Hepatocyte (in vitro differentiated cells): ENCODE measurements at regions not wholly inside any gene's neighbourhood (a gene's known extent, or its start where the extent isn't known, plus 50 kb on each side); places are given as distances from the start of the nearest gene placed in this dataset.
"Not testable (repeated sequence)": the region's sequence is repeated elsewhere in the genome, so short reads cannot be mapped to it uniquely, and the experiment has no call there.

Experiments used
- DNase-seq: peaks from one replicate; pipeline ENCODE4 v3.0.0-alpha.2; 2016; ENCODE audit warnings: low spot score
- H2AFZ ChIP-seq: fragments of 200-600 bp; sonication (generic); 2 replicates; pipeline ENCODE4 v1.6.0; 2016; ENCODE audit warnings: antibody characterized with exemption, mild to moderate bottlenecking
- H3K27ac ChIP-seq: fragments of 200-600 bp; sonication (generic); 2 replicates; pipeline ENCODE4 v1.5.1; 2016; ENCODE audit warnings: mild to moderate bottlenecking
- H3K27me3 ChIP-seq: fragments of 200-600 bp; sonication (generic); 2 replicates; pipeline ENCODE4 v1.6.1; 2016
- H3K36me3 ChIP-seq: fragments of 200-600 bp; sonication (generic); replicated peaks from 2 replicates; pipeline ENCODE4 v1.5.1; 2016; ENCODE audit warnings: low read depth; ENCODE audit not compliant: insufficient read depth
- H3K4me1 ChIP-seq: fragments of 200-600 bp; sonication (generic); 2 replicates; pipeline ENCODE4 v1.5.1; 2016; ENCODE audit warnings: mild to moderate bottlenecking, moderate library complexity; ENCODE audit not compliant: insufficient read depth
- H3K4me2 ChIP-seq: fragments of 200-600 bp; sonication (generic); 2 replicates; pipeline ENCODE4 v1.6.0; 2016
- H3K4me3 ChIP-seq: fragments of 200-600 bp; sonication (generic); 2 replicates; pipeline ENCODE4 v1.5.1; 2016; ENCODE audit warnings: mild to moderate bottlenecking
- H3K79me2 ChIP-seq: fragments of 200-600 bp; sonication (generic); 2 replicates; pipeline ENCODE4 v1.6.0; 2017; ENCODE audit warnings: mild to moderate bottlenecking
- H3K9me2 ChIP-seq: fragments of 200-600 bp; sonication (generic); replicated peaks from 2 replicates; pipeline ENCODE4 v1.6.0; 2017; ENCODE audit warnings: mild to moderate bottlenecking; ENCODE audit not compliant: insufficient read depth
- H3K9me3 ChIP-seq: fragments of 200-600 bp; sonication (generic); 2 replicates; pipeline ENCODE4 v1.5.1; 2016; ENCODE audit warnings: low read depth, mild to moderate bottlenecking
- H4K20me1 ChIP-seq: fragments of 200-600 bp; sonication (generic); 2 replicates; pipeline ENCODE4 v1.6.0; 2016; ENCODE audit warnings: mild to moderate bottlenecking; ENCODE audit not compliant: insufficient read depth, poor library complexity, severe bottlenecking
- EZH2 ChIP-seq: fragments of 200-600 bp; sonication (generic); IDR thresholded peaks from 2 replicates; pipeline ENCODE4 v1.6.1; 2016; ENCODE audit warnings: antibody characterized with exemption, mild to moderate bottlenecking, borderline replicate concordance
- EZH2phosphoT487 ChIP-seq: fragments of 200-600 bp; sonication (generic); IDR thresholded peaks from one replicate; pipeline ENCODE4 v1.6.1; 2018; ENCODE audit warnings: antibody characterized with exemption, mild to moderate bottlenecking, low read depth, moderate library complexity; ENCODE audit not compliant: unreplicated experiment, severe bottlenecking
- WGBS: methylation state at CpG from one replicate; pipeline ENCODE4 v1.1.6; 2016; ENCODE audit warnings: low lambda C conversion rate; ENCODE audit errors: missing lambda C conversion rate; 5-methylcytosine and 5-hydroxymethylcytosine counted together
- TF ChIP-seq, protein P1 (sequence below): fragments of 200-600 bp; sonication (generic); IDR thresholded peaks from 2 replicates; pipeline ENCODE4 v1.5.1; 2016; ENCODE audit warnings: antibody characterized with exemption, mild to moderate bottlenecking; ENCODE audit not compliant: poor library complexity

DNA sequence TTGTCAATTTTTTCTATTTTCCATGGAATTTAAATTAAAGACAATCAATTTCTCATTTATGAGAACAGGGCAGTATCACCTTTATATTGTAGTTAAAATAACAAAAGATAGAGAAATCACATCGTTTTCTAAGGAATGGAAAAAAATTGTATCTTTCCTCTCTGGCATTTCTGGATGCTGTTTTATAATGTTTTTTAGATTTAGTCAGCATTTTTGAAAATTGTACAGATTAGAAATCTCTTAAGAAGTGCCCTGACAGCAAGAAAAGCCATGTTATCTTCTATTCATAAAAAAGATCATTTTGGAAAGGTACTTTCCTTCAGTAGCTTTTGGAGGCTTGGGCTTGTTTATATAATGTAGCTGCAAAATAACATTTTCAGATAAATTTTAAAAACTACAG lies 116.9 kb downstream of the PLG start:
- no peaks in the 10 kb centered on the region for H3K4me1 ChIP-seq
- no peaks in the 10 kb centered on the region for H3K79me2 ChIP-seq
- no peaks in the 10 kb centered on the region for H3K36me3 ChIP-seq
- H4K20me1 ChIP-seq: no peaks in the 10 kb centered on the region
- no peaks in the 10 kb centered on the region for H3K9me2 ChIP-seq
- WGBS: 69% methylated on average over 1 of the region's 1 CpG
- no peak overlapping the region for H3K4me2 ChIP-seq
- H3K27me3 ChIP-seq: no peaks in the 10 kb centered on the region
- H3K9me3 ChIP-seq: no peaks in the 10 kb centered on the region
- no peak overlapping the region for H3K27ac ChIP-seq
- no peak overlapping the region for H3K4me3 ChIP-seq
- DNase-seq: no peak
- H2AFZ ChIP-seq: no peak overlapping the region
- no peak for TF ChIP-seq EZH2
- TF ChIP-seq EZH2phosphoT487: no peak
- TF ChIP-seq, protein P1, sequence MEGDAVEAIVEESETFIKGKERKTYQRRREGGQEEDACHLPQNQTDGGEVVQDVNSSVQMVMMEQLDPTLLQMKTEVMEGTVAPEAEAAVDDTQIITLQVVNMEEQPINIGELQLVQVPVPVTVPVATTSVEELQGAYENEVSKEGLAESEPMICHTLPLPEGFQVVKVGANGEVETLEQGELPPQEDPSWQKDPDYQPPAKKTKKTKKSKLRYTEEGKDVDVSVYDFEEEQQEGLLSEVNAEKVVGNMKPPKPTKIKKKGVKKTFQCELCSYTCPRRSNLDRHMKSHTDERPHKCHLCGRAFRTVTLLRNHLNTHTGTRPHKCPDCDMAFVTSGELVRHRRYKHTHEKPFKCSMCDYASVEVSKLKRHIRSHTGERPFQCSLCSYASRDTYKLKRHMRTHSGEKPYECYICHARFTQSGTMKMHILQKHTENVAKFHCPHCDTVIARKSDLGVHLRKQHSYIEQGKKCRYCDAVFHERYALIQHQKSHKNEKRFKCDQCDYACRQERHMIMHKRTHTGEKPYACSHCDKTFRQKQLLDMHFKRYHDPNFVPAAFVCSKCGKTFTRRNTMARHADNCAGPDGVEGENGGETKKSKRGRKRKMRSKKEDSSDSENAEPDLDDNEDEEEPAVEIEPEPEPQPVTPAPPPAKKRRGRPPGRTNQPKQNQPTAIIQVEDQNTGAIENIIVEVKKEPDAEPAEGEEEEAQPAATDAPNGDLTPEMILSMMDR: no peak

DNA sequence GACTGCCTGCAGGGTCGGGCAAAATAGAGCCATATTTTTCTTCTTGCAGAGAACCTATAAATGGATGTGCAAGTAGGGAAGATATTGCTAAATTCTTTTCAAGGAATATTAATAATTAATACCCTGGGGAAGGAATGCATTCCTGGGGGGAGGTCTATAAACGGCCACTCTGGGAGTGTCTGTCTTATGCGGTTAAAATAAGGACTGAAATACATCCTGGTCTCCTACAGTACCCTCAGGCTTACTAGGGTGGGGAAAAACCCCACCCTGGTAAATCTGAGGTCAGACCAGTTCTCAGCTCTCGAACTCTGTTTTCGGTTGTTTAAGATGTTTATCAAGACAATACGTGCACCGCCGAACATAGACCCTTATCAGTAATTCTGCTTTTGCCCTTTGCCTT lies 118.6 kb downstream of the PLG start:
- not testable (repeated sequence) for H4K20me1 ChIP-seq, H3K27ac ChIP-seq, DNase-seq, H3K79me2 ChIP-seq, H2AFZ ChIP-seq, H3K4me2 ChIP-seq, H3K4me3 ChIP-seq, H3K27me3 ChIP-seq, H3K9me3 ChIP-seq, H3K9me2 ChIP-seq, H3K4me1 ChIP-seq, H3K36me3 ChIP-seq
- 94% methylated on average over 8 of the region's 8 CpGs for WGBS

DNA sequence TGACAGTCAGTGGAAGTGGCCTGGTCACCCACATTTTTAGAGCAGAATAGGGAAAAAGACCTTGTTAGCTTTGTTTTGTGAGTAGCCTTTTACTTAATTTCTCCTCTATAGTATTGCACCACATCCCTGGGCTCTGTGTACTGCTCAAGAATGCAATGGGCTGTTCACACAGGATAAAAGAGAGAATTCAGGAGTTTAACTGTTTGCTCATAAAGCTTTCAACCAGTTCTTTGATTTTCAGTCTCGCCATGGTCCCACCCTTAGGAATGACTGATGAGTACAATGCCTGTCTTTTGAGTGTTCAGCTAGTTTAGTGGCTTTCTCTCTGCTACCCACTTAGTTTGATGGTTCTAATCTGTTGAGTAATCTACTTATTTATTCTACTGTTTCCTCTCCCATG lies 129.7 kb downstream of the PLG start:
- H3K79me2 ChIP-seq: no peaks in the 10 kb centered on the region
- H3K4me1 ChIP-seq: no peaks in the 10 kb centered on the region
- H3K4me2 ChIP-seq: no peak overlapping the region
- no peak for TF ChIP-seq EZH2
- TF ChIP-seq, protein P1: no peak
- TF ChIP-seq EZH2phosphoT487: no peak
- H3K4me3 ChIP-seq: no peak overlapping the region
- H3K27me3 ChIP-seq: no peaks in the 10 kb centered on the region
- H3K9me2 ChIP-seq: no peaks in the 10 kb centered on the region
- 45% methylated on average over 1 of the region's 1 CpG for WGBS
- H4K20me1 ChIP-seq: no peaks in the 10 kb centered on the region
- no peak overlapping the region for H2AFZ ChIP-seq
- no peaks in the 10 kb centered on the region for H3K9me3 ChIP-seq
- H3K36me3 ChIP-seq: no peaks in the 10 kb centered on the region
- no peak overlapping the region for H3K27ac ChIP-seq
- no peak for DNase-seq

DNA sequence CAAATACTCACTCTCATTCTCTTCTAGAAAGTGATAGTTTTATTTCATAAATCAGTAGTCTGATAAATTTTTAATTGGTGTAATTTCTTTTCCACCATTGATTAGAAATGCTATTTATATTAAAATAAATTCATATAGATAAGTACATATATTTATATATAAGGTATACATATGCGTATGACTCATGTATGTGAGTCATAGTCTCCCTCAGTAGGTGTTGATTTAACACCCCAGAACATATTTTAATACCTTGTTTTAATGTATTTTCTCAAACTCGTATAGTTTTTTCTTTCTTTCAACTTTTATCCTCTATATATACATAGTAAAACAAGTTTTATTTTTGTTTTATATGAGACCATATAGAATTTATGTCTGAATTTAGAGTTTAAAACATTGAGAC lies 130.4 kb downstream of the PLG start:
- no peaks in the 10 kb centered on the region for H3K9me3 ChIP-seq
- H3K36me3 ChIP-seq: no peaks in the 10 kb centered on the region
- H3K27me3 ChIP-seq: no peaks in the 10 kb centered on the region
- WGBS: 88% methylated on average over 2 of the region's 2 CpGs
- H3K9me2 ChIP-seq: no peaks in the 10 kb centered on the region
- no peak overlapping the region for H3K4me3 ChIP-seq
- DNase-seq: no peak
- H3K4me2 ChIP-seq: no peak overlapping the region
- H3K27ac ChIP-seq: no peak overlapping the region
- no peaks in the 10 kb centered on the region for H3K79me2 ChIP-seq
- H2AFZ ChIP-seq: no peak overlapping the region
- H4K20me1 ChIP-seq: no peaks in the 10 kb centered on the region
- TF ChIP-seq EZH2: no peak
- TF ChIP-seq, protein P1: no peak
- no peak for TF ChIP-seq EZH2phosphoT487
- no peaks in the 10 kb centered on the region for H3K4me1 ChIP-seq
